HG02571 (cell line): ENCODE measurements at regions not wholly inside any gene's neighbourhood (a gene's known extent, or its start where the extent isn't known, plus 50 kb on each side); places are given as distances from the start of the nearest gene placed in this dataset.

Experiments
- ATAC-seq: cut with Tn5 transposase; IDR thresholded peaks from one replicate; pipeline ENCODE4 v1.9.1; 2021; ENCODE audit warnings: mild to moderate bottlenecking, moderate library complexity; ENCODE audit not compliant: unreplicated experiment

DNA sequence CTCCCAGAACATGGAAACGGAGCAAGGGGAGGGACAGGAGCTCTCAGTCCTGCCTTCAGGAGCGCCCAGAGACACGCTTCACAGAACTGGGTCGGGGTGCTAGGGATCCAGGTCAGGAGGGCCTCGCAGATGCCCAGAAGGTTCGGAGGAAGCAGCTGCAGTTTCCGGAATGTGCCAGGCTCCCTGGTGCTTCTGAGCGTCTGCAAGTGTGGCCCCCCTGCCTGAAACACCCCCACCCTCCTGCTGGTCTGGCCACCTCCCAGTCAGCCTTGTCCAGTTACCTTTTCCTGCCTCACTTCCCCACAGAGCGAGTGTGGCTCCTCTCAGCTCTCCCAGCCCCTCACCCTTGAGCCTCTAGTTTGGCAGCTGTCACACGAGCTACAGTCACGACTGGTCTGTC is 88.3 kb upstream of the TAF1B start:
- no peak for ATAC-seq

DNA sequence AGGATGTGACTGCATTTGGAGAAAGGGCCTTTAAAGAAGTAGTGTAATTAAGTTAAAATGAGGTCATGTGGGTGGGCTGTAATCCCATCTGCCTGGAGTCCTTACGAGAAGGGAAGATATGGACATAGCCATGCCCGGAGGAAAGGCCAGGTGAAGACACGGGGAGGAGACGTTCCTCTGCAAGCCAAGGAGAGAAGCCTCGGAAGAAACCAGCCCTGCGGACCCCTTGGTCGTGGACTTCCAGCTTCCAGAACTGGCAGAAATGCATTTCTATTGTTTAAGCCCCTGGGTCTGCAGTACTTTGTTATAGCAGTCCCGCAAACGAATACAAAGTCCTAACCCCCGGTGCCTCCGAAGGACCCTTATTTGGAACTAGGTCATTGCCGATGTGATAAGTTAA is 87.6 kb upstream of the TAF1B start:
- ATAC-seq: no peak

- ATAC-seq: no peak
Observed at GRCh38 chr2:9756692-9757250, 86.5 kb upstream of the TAF1B start.

DNA sequence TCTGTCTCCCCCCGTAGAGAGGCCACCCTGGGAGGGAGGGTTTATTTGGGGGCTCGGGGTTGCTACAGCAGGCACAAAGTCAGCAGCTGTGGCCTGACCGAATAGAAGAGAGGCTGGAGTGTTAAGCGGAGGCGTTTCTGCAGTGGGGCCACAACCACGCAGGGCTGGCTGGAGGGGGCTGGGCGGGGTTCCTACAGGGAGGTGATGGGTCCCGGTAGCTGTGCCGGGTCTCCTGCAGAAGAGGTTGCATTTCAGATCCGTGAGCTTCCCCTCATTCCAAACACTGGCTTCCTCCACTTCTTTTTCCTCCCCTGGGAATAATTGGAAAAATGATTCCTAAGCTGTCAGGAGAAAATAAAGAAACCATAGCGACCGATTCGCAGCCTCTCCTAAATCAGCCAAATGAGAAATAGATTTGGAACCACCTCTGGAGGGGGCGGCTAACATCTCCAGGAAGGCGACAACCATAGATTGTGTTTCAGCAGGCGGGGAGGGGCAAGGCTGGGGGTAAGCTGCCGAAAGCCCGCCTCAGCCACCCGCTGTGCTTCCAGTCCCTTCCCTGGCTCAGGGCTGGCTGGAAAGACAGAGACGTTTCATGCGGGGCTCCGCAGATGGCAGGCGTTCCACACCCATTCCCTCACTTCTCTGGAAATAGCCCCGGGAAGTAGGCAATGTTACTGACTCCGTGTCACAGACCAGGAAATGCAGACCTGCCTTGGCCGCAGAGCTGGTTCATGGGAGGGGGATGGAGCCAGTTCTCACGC is 85.6 kb upstream of the TAF1B start:
- no peak for ATAC-seq

DNA sequence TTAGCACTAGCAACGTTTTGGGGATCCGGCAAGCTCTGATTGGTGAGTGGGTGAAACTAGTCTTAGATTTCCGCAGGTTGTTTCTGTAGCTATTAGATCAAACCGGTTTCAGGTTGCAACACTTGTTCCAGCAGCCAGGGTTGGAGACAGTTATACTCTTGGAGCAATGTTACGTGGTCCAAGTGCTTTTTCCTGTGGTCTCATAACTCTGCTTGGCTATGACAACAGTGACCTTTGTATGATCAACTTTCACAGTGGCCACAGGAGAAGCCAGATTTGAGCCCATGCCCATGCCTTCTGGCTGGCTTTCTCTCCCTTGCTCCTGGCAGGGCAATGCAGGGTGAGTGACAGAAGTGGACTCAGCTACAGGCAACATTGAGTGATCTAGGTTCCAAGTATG is 84.5 kb upstream of the TAF1B start:
- ATAC-seq: no peak

- no peak for ATAC-seq
Observed at GRCh38 chr2:9760069-9760901, 83.0 kb upstream of the TAF1B start.

GRCh38 chr2:9760902-9761228 is 82.4 kb upstream of the TAF1B start:
- ATAC-seq: no peak

GRCh38 chr2:9761577-9761976 is 81.7 kb upstream of the TAF1B start:
- ATAC-seq: no peak

- no peak for ATAC-seq
Observed at GRCh38 chr2:9762164-9762563, 81.1 kb upstream of the TAF1B start.

GRCh38 chr2:9762941-9763340 is 80.3 kb upstream of the TAF1B start:
- no peak for ATAC-seq

GRCh38 chr2:9763356-9764152 is 79.7 kb upstream of the TAF1B start:
- ATAC-seq: no peak

DNA sequence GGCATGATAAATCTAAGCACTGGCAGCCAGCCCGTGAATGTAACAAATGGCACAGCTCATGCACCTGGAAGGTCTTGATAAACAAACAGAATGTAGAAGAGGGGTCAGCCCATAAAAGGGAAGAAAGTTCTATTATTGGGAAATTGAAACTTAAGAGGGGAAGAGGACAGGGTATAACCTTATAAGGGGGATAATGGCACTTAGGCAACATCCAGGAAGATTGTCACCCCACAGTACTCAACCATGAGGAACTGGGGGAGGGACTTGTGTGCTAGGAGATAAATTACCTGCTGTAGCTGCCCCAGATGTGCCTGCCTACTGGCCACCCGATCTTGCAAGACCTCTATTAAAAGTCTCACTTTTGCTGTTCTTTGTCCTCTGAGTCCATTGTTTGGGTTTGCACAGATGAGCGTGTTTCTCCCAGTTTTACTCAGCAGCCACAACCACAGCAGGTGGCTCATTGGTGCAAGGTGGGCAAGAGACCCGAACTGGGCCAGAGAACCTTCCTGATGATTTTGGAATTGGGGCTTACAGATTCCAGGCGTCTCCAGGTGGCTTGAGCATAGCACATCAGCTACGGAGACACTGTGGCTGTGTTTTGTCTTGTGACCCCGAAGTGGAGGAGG is 79.0 kb upstream of the TAF1B start:
- no peak for ATAC-seq

- no peak for ATAC-seq
Observed at GRCh38 chr2:9765611-9766531, 77.4 kb upstream of the TAF1B start.

DNA sequence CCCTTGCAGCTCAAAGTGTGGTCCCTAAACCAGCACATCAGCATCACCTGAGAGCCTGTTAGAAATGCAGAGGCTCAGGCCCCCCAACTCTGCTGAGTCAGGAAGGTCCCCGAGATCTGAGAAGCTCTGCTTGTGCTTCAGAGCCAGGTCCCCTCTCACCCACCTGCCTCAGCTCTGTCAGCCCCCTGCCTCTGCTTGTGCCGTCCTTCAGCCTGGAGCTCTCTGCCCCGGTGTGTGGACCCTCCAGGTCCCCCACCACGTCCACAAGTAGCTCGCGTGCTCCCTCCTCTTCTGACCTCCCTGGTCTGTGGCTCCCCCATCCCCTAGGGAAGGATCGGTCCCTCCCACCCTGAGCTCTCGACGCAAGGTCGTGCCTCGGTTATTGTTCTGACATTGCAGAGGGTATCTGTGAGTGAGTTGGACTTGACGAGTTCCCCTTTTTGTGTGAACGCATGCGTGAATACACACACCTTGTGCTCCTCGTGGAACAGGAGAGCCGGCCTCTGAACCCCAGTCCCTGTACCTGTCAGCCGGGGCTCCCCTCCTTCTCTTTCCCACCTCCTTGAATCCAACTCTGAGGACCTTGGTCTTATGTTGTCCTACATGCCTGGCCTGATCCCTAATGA is 75.5 kb upstream of the TAF1B start:
- ATAC-seq: no peak

DNA sequence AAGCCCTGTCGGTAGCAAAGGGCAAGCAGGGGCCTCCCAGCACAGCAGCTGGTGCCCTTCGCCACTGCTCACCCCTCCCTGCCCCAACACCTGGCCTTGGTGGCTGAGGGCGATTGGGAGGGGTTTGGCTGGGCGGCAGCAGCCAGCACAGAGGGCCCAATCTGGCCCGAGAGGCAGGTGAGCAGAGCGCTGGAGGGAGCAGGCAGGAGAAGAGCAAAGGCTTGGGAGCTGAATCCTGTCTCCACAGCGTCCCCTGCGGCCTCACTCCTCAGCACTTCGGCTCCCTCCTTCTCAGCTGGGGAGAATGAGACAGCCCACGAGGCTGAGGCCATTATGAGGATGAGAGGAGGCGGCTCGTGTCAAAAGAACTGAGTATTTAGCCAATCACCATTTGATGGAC is 74.9 kb upstream of the TAF1B start:
- ATAC-seq: no peak

GRCh38 chr2:9769171-9770005 is 73.9 kb upstream of the TAF1B start:
- ATAC-seq: no peak

DNA sequence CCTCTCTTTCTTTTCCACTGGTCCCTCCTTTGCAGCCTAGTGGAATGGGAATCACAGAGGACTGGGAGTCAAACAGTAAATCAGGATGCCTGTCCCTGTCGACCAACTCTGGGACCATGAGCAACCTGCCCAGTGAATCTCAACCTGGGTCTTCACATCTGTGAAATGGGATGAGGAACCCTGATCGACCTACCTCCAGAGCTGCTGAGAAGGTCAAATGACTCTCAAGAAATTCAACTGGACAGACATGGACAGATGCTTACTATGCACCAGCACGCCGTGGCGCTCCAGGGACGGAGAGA is 73.3 kb upstream of the TAF1B start:
- ATAC-seq: no peak

DNA sequence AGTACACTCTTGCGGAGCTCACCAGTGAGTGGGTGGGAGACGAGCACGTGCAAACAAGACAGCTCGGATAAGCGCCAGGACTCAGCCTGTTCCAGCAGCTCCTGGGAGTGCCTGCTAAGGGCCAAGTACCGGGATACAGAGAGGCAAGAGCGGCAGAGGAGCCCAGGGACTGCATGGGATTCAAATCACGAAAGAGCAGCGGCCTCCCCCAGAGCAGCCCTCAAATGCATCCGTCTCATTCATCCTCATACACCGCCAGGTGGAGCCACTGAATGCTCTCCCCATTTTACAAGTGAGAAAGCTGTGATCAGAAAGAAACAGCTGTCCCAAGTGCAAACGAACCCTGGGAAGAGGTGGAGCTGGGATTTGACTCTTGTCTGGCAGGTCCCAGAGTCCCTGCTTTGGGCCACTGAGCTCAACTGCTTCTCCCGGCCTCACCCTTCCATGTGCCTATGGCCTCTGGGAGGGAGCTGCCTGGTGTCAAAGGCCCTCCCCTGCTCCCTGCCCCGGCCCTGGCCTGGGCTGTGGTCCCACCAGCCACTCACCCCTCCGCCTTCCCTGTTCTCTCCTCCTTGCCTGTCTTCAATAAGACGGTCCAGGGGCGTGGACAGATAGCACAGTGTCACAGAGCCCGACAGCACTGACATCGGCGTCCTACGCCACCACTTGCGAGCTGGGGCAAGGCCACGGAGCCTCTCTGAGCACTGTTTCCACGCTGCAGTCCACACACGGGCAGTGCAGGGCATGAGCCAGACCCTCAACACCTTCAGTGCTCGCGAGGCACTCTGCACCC is 72.8 kb upstream of the TAF1B start:
- ATAC-seq: no peak
